ENCODE measurements at regions not wholly inside any gene's neighbourhood (a gene's known extent, or its start where the extent isn't known, plus 50 kb on each side); places are given as distances from the start of the nearest gene placed in this dataset.
"Not testable (repeated sequence)": the region's sequence is repeated elsewhere in the genome, so short reads cannot be mapped to it uniquely, and the experiment has no call there.

GRCh38 chr4:189659287-189659686 is 281.4 kb upstream of the FRG1 start:
- DNase-seq (ENCODE audit: low read depth in 2 of 2) = no peak

- no peak for DNase-seq (ENCODE audit: low read depth in 2 of 2)
Measured at GRCh38 chr4:189660722-189661360, 279.8 kb upstream of the FRG1 start.

- DNase-seq (ENCODE audit: low read depth in 2 of 2) = no peak
Measured at GRCh38 chr4:189664693-189665250, 275.9 kb upstream of the FRG1 start.

GRCh38 chr4:189665712-189666305 is 274.9 kb upstream of the FRG1 start:
- DNase-seq (ENCODE audit: low read depth in 2 of 2) = not testable (repeated sequence)

- not testable (repeated sequence) for DNase-seq (ENCODE audit: low read depth in 2 of 2)
Measured at GRCh38 chr4:189667386-189667785, 273.3 kb upstream of the FRG1 start.

GRCh38 chr4:189697675-189698245 is 242.9 kb upstream of the FRG1 start:
- not testable (repeated sequence) for DNase-seq (ENCODE audit: low read depth in 2 of 2)

- not testable (repeated sequence) for DNase-seq (ENCODE audit: low read depth in 2 of 2)
Measured at GRCh38 chr4:189703000-189703399, 237.7 kb upstream of the FRG1 start.

- not testable (repeated sequence) for DNase-seq (ENCODE audit: low read depth in 2 of 2)
Measured at GRCh38 chr4:189706821-189707220, 233.9 kb upstream of the FRG1 start.

GRCh38 chr4:189707227-189707626 is 233.4 kb upstream of the FRG1 start:
- DNase-seq (ENCODE audit: low read depth in 2 of 2) = not testable (repeated sequence)

- not testable (repeated sequence) for DNase-seq (ENCODE audit: low read depth in 2 of 2)
Measured at GRCh38 chr4:189711956-189712355, 228.7 kb upstream of the FRG1 start.

GRCh38 chr4:189721016-189721993 is 219.4 kb upstream of the FRG1 start:
- not testable (repeated sequence) for DNase-seq (ENCODE audit: low read depth in 2 of 2)

- not testable (repeated sequence) for DNase-seq (ENCODE audit: low read depth in 2 of 2)
Measured at GRCh38 chr4:189722324-189723003, 218.2 kb upstream of the FRG1 start.

GRCh38 chr4:189727982-189728638 is 212.6 kb upstream of the FRG1 start:
- not testable (repeated sequence) for DNase-seq (ENCODE audit: low read depth in 2 of 2)

- not testable (repeated sequence) for DNase-seq (ENCODE audit: low read depth in 2 of 2)
Measured at GRCh38 chr4:189731989-189732388, 208.7 kb upstream of the FRG1 start.

- not testable (repeated sequence) for DNase-seq (ENCODE audit: low read depth in 2 of 2)
Measured at GRCh38 chr4:189733507-189733906, 207.2 kb upstream of the FRG1 start.

- DNase-seq (ENCODE audit: low read depth in 2 of 2) = not testable (repeated sequence)
Measured at GRCh38 chr4:189734648-189735267, 205.9 kb upstream of the FRG1 start.

GRCh38 chr4:189736656-189737055 is 204.0 kb upstream of the FRG1 start:
- DNase-seq (ENCODE audit: low read depth in 2 of 2) = not testable (repeated sequence)

GRCh38 chr4:189740118-189740517 is 200.6 kb upstream of the FRG1 start:
- not testable (repeated sequence) for DNase-seq (ENCODE audit: low read depth in 2 of 2)

- no peak for DNase-seq (ENCODE audit: low read depth in 2 of 2)
Measured at GRCh38 chr4:189740873-189741272, 199.8 kb upstream of the FRG1 start.

GRCh38 chr4:189753092-189753491 is 187.6 kb upstream of the FRG1 start:
- not testable (repeated sequence) for DNase-seq (ENCODE audit: low read depth in 2 of 2)
